Testis (tissue), 2 donors: ENCODE measurements at regions not wholly inside any gene's neighbourhood (a gene's known extent, or its start where the extent isn't known, plus 50 kb on each side); places are given as distances from the start of the nearest gene placed in this dataset.

Experiments used
- POLR2A ChIP-seq: fragments of 450-650 bp; IDR thresholded peaks from one replicate; pipeline ENCODE4 v1.6.1; 2017; ENCODE audit warnings: antibody characterized with exemption, mild to moderate bottlenecking, moderate library complexity
- TF ChIP-seq, protein P1 (sequence below), 3 experiments: fragments of 450-650 bp in 2 of 3; fragments of 200-600 bp in 1 of 3; sonication (generic) in 1 of 3; IDR thresholded peaks; one replicate each; pipeline ENCODE4 v1.5.1; 2016 to 2019; ENCODE audit warnings: antibody characterized with exemption in 3 of 3, mild to moderate bottlenecking in 2 of 3, moderate library complexity in 1 of 3

- TF ChIP-seq POLR2A = no peak
- TF ChIP-seq, protein P1, sequence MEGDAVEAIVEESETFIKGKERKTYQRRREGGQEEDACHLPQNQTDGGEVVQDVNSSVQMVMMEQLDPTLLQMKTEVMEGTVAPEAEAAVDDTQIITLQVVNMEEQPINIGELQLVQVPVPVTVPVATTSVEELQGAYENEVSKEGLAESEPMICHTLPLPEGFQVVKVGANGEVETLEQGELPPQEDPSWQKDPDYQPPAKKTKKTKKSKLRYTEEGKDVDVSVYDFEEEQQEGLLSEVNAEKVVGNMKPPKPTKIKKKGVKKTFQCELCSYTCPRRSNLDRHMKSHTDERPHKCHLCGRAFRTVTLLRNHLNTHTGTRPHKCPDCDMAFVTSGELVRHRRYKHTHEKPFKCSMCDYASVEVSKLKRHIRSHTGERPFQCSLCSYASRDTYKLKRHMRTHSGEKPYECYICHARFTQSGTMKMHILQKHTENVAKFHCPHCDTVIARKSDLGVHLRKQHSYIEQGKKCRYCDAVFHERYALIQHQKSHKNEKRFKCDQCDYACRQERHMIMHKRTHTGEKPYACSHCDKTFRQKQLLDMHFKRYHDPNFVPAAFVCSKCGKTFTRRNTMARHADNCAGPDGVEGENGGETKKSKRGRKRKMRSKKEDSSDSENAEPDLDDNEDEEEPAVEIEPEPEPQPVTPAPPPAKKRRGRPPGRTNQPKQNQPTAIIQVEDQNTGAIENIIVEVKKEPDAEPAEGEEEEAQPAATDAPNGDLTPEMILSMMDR (IDR thresholded peaks at IDR 0.05) = no peak
Observed at GRCh38 chr13:64033921-64034320, 2618.3 kb upstream of the PCDH20 start.
